HCT116 (cell line): ENCODE measurements at regions not wholly inside any gene's neighbourhood (a gene's known extent, or its start where the extent isn't known, plus 50 kb on each side); places are given as distances from the start of the nearest gene placed in this dataset.

Experiments
- ATAC-seq: fragments of 200-7000 bp; cut with Tn5 transposase; 2 replicates; pipeline ENCODE4 v1.9.1; 2020; ENCODE audit warnings: mild to moderate bottlenecking, moderate library complexity
- BruUV-seq: library from RNA; stranded (reverse); fragments of 400-500 nt; replicated peaks from 2 replicates; lab custom pipeline; 2021; lab: Mats Ljungman, UMichigan
- CTCF ChIA-PET: fragments of 300-600 bp; sonication (Branson Sonifier 250); formaldehyde crosslinking; loops from one replicate; lab custom pipeline; 2021; ENCODE audit warnings: antibody characterized with exemption; lab: Charles Lee
- POLR2A ChIA-PET: fragments of 300-600, 350-600 bp; sonication (Branson Sonifier 250); formaldehyde crosslinking; loops from one replicate; lab custom pipeline; 2021; ENCODE audit warnings: antibody characterized with exemption; lab: Charles Lee
- RAD21 ChIA-PET, 2 experiments: fragments of 300-600 bp; sonication (Branson Sonifier 250); formaldehyde crosslinking; loops; one replicate each; lab custom pipeline; 2023; ENCODE audit warnings: low total read pairs in 2 of 2; ENCODE audit not compliant: uncharacterized antibody in 2 of 2, unreplicated experiment in 2 of 2, low non-redundant PET in 1 of 2; lab: Charles Lee
- DNase-seq: peaks from one replicate; pipeline ENCODE4 v3.0.0-alpha.2; 2010; ENCODE audit warnings: low read depth, low spot score
- H2AFZ ChIP-seq: fragments of 200-600 bp; shearing (Covaris generic), sonication (generic); 2 replicates; pipeline ENCODE4 v1.6.1; 2017; ENCODE audit warnings: low read depth, mixed run types, mixed read lengths, antibody characterized with exemption, low read length; ENCODE audit not compliant: poor library complexity, severe bottlenecking
- H3K27ac ChIP-seq: 2 replicates; pipeline ENCODE4 v1.5.1; 2012; ENCODE audit warnings: low read depth, low read length
- H3K27me3 ChIP-seq: fragments of 200-600 bp; sonication (generic); 2 replicates; pipeline ENCODE4 v1.6.1; 2016; ENCODE audit warnings: mixed run types, low read length, mixed read lengths; ENCODE audit not compliant: insufficient read depth
- H3K36me3 ChIP-seq, 2 experiments: fragments of 200-500 bp in 1 of 2; fragments of 200-600 bp in 1 of 2; sonication (Bioruptor generic) in 1 of 2; sonication (generic) in 1 of 2; 2 replicates each; pipeline versions ENCODE4 v1.5.1 to v1.6.1; 2014 to 2016; ENCODE audit warnings: low read length in 2 of 2, inconsistent platforms in 1 of 2, mixed read lengths in 1 of 2, mixed run types in 1 of 2; ENCODE audit not compliant: insufficient read depth in 2 of 2, control insufficient read depth in 1 of 2
- H3K4me1 ChIP-seq, 2 experiments: fragments of 200-600 bp in 1 of 2; sonication (generic) in 1 of 2; 2 replicates each; pipeline versions ENCODE4 v1.5.1 to v1.6.1; 2012 to 2017; ENCODE audit warnings: low read length in 2 of 2, inconsistent platforms in 1 of 2, mild to moderate bottlenecking in 1 of 2, mixed read lengths in 1 of 2, mixed run types in 1 of 2, moderate library complexity in 1 of 2; ENCODE audit not compliant: insufficient read depth in 2 of 2, control insufficient read depth in 1 of 2
- H3K4me2 ChIP-seq: fragments of 200-600 bp; sonication (generic); 2 replicates; pipeline ENCODE4 v1.6.1; 2017; ENCODE audit warnings: mixed run types, low read length, mixed read lengths
- H3K4me3 ChIP-seq, 2 experiments: fragments of 200-600 bp in 1 of 2; sonication (generic) in 1 of 2; replicated peaks in 1 of 2; 2 replicates each; pipeline ENCODE4 v1.5.1; 2011 to 2016; ENCODE audit warnings: low read length in 2 of 2, control low read depth in 1 of 2, low read depth in 1 of 2, mild to moderate bottlenecking in 1 of 2, mixed read lengths in 1 of 2, mixed run types in 1 of 2
- H3K79me2 ChIP-seq: fragments of 200-600 bp; sonication (generic); 2 replicates; pipeline ENCODE4 v1.6.1; 2017; ENCODE audit warnings: mild to moderate bottlenecking, mixed run types, low read length, moderate library complexity, mixed read lengths; ENCODE audit not compliant: insufficient read depth
- H3K9ac ChIP-seq: fragments of 200-600 bp; sonication (generic); 2 replicates; pipeline ENCODE4 v1.6.1; 2016; ENCODE audit warnings: low read length, mixed read lengths
- H3K9me2 ChIP-seq: fragments of 200-600 bp; sonication (generic), shearing (Covaris generic); 2 replicates; pipeline ENCODE4 v1.6.1; 2017; ENCODE audit warnings: mixed run types, mild to moderate bottlenecking, moderate library complexity; ENCODE audit not compliant: insufficient read depth
- H3K9me3 ChIP-seq, 2 experiments: fragments of 200-500 bp in 1 of 2; fragments of 200-600 bp in 1 of 2; sonication (Bioruptor generic) in 1 of 2; sonication (generic) in 1 of 2; 2 replicates each; pipeline ENCODE4 v1.6.1; 2014 to 2017; ENCODE audit warnings: low read length in 2 of 2, mixed read lengths in 2 of 2, inconsistent platforms in 1 of 2, low read depth in 1 of 2, mild to moderate bottlenecking in 1 of 2, mixed run types in 1 of 2, moderate library complexity in 1 of 2; ENCODE audit not compliant: control insufficient read depth in 1 of 2, insufficient read depth in 1 of 2
- H4K20me1 ChIP-seq: fragments of 200-600 bp; sonication (generic), shearing (Covaris generic); 2 replicates; pipeline ENCODE4 v1.6.1; 2017; ENCODE audit warnings: mixed run types, mild to moderate bottlenecking, moderate library complexity; ENCODE audit not compliant: insufficient read depth
- ATF3 ChIP-seq: IDR thresholded peaks from 2 replicates; pipeline ENCODE4 v1.6.1; 2012
- CBX3 ChIP-seq: IDR thresholded peaks from 2 replicates; pipeline ENCODE4 v1.6.1; 2012; ENCODE audit warnings: low read depth
- CEBPB ChIP-seq: IDR thresholded peaks from 2 replicates; pipeline ENCODE4 v1.6.1; 2012; ENCODE audit warnings: low read depth
- CTCF ChIP-seq, 3 experiments: fragments of 200-600 bp in 1 of 3; sonication (generic) in 1 of 3; IDR thresholded peaks in 2 of 3; conservative IDR thresholded peaks in 1 of 3; 2 replicates each; pipeline ENCODE4 v1.5.1; 2012 to 2017; ENCODE audit warnings: low read depth in 2 of 3, low read length in 2 of 3, antibody characterized with exemption in 1 of 3, borderline replicate concordance in 1 of 3, control low read depth in 1 of 3, mild to moderate bottlenecking in 1 of 3, mixed read lengths in 1 of 3, mixed run types in 1 of 3, moderate library complexity in 1 of 3; ENCODE audit not compliant: insufficient read depth in 1 of 3
- ELF1 ChIP-seq: IDR thresholded peaks from 2 replicates; pipeline ENCODE4 v1.6.1; 2012; ENCODE audit warnings: low read depth, borderline replicate concordance
- EZH2 ChIP-seq: fragments of 200-600 bp; sonication (generic); IDR thresholded peaks from 2 replicates; pipeline ENCODE4 v1.6.1; 2017; ENCODE audit warnings: antibody characterized with exemption, mixed run types
- EZH2phosphoT487 ChIP-seq: fragments of 200-600 bp; IDR thresholded peaks from 2 replicates; pipeline ENCODE4 v1.6.1; 2018; ENCODE audit warnings: antibody characterized with exemption, borderline replicate concordance
- JUND ChIP-seq: IDR thresholded peaks from 2 replicates; pipeline ENCODE4 v1.6.1; 2012
- MAX ChIP-seq: IDR thresholded peaks from 2 replicates; pipeline ENCODE4 v1.6.1; 2012
- POLR2A ChIP-seq: IDR thresholded peaks from 2 replicates; pipeline ENCODE4 v1.7.0; 2011; ENCODE audit warnings: borderline replicate concordance; ENCODE audit not compliant: insufficient read depth, insufficient read length; ENCODE audit errors: extremely low read depth
- POLR2AphosphoS5 ChIP-seq: IDR thresholded peaks from 2 replicates; pipeline ENCODE4 v1.6.1; 2011; ENCODE audit warnings: mild to moderate bottlenecking, low read depth, low read length, moderate library complexity
- RAD21 ChIP-seq: IDR thresholded peaks from 2 replicates; pipeline ENCODE4 v1.6.1; 2012; ENCODE audit warnings: low read depth, mild to moderate bottlenecking
- REST ChIP-seq: IDR thresholded peaks from 2 replicates; pipeline ENCODE4 v1.6.1; 2012; ENCODE audit warnings: low read depth
- SIN3A ChIP-seq: IDR thresholded peaks from 2 replicates; pipeline ENCODE4 v1.6.1; 2012; ENCODE audit warnings: low read depth
- SP1 ChIP-seq: IDR thresholded peaks from 2 replicates; pipeline ENCODE4 v1.6.1; 2012; ENCODE audit warnings: low read depth
- SRF ChIP-seq: IDR thresholded peaks from 2 replicates; pipeline ENCODE4 v1.6.1; 2012; ENCODE audit warnings: low read depth
- ZFX ChIP-seq: fragments of 450-650 bp; IDR thresholded peaks from 2 replicates; pipeline ENCODE4 v1.6.1; 2017
- ZNF274 ChIP-seq: fragments of 200-500 bp; sonication (Bioruptor generic); IDR thresholded peaks from 2 replicates; pipeline ENCODE4 v1.6.1; 2014; ENCODE audit warnings: mild to moderate bottlenecking, low read depth, low read length, inconsistent platforms
- intact Hi-C: fragments of 100-400 bp; cut with micrococcal nuclease; formaldehyde crosslinking; loops from 2 replicates; pipeline ENCODE4 v1.10.0; 2022

GRCh38 chr6:4588581-4588980, 187.6 kb upstream of the CDYL start:
- no peak for TF ChIP-seq EZH2
- no peak for TF ChIP-seq ATF3
- TF ChIP-seq SP1, result no peak
- no peak for TF ChIP-seq RAD21
- TF ChIP-seq MAX, result no peak
- no peak for TF ChIP-seq ZNF274
- TF ChIP-seq SIN3A, result no peak
- no peak for TF ChIP-seq EZH2phosphoT487
- TF ChIP-seq POLR2AphosphoS5, result no peak
- no peak for TF ChIP-seq REST
- TF ChIP-seq SRF, result no peak
- TF ChIP-seq CTCF (IDR thresholded peaks at IDR 0.05 in 2 of 3, conservative IDR thresholded peaks at IDR 0.05 in 1 of 3; ENCODE audit: borderline replicate concordance in 1 of 3, insufficient read depth in 1 of 3, low read depth in 2 of 3, low read length in 2 of 3), result no peak
- no peak for TF ChIP-seq CEBPB
- no peak for TF ChIP-seq JUND
- TF ChIP-seq ELF1, result no peak
- TF ChIP-seq POLR2A, result no peak
- TF ChIP-seq ZFX, result no peak
- TF ChIP-seq CBX3, result no peak
- TF ChIP-seq, all 23 proteins: peak for 0
- no peaks in the 10 kb centered on the region for H3K9me3 ChIP-seq
- no peaks in the 10 kb centered on the region for H3K9me2 ChIP-seq
- H3K79me2 ChIP-seq, result no peaks in the 10 kb centered on the region
- no peak overlapping the region for H3K27ac ChIP-seq
- H2AFZ ChIP-seq, result no peak overlapping the region
- no peaks in the 10 kb centered on the region for H3K36me3 ChIP-seq
- intact Hi-C loops, result no loop called here
- ChIA-PET RAD21 (no interaction called here), POLR2A (no interaction called here), CTCF (no interaction called here)
- no peak overlapping the region for H3K9ac ChIP-seq
- BruUV-seq, result no TSS peak
- H3K4me1 ChIP-seq, result no peaks in the 10 kb centered on the region
- H3K4me3 ChIP-seq, result no peak overlapping the region
- no peaks in the 10 kb centered on the region for H4K20me1 ChIP-seq
- no peaks in the 10 kb centered on the region for H3K27me3 ChIP-seq
- ATAC-seq (no peak), DNase-seq (no peak)
- H3K4me2 ChIP-seq, result no peak overlapping the region
